Mucosa of descending colon (tissue), 3 donors: ENCODE measurements at regions not wholly inside any gene's neighbourhood (a gene's known extent, or its start where the extent isn't known, plus 50 kb on each side); places are given as distances from the start of the nearest gene placed in this dataset.

Experiments
- ATAC-seq: fragments of 200-7000 bp; cut with Tn5 transposase; one replicate; pipeline ENCODE4 v1.9.1; 2020; ENCODE audit warnings: mild to moderate bottlenecking, moderate library complexity
- DNase-seq, 3 donors: peaks; one replicate each; pipeline ENCODE4 v3.0.0-alpha.2; 2020
- H3K36me3 ChIP-seq: fragments of 200-600 bp; one replicate; pipeline ENCODE4 v1.8.0; 2021; ENCODE audit warnings: low read depth, mild to moderate bottlenecking
- H3K4me1 ChIP-seq: fragments of 200-600 bp; one replicate; pipeline ENCODE4 v1.8.0; 2021; ENCODE audit warnings: low read depth, mild to moderate bottlenecking
- H3K4me3 ChIP-seq: fragments of 200-600 bp; one replicate; pipeline ENCODE4 v1.8.0; 2021; ENCODE audit warnings: mild to moderate bottlenecking
- H3K9me3 ChIP-seq: fragments of 200-600 bp; one replicate; pipeline ENCODE4 v1.8.0; 2021; ENCODE audit warnings: mild to moderate bottlenecking
- intact Hi-C, 2 donors: fragments of 100-400 bp; cut with DNase I in 1 of 2; cut with micrococcal nuclease in 1 of 2; formaldehyde crosslinking; loops; one replicate each; pipeline versions ENCODE4 v1.11.0 to v1.11.1; 2022; cut with DNase I, micrococcal nuclease
- TF ChIP-seq, protein P1 (sequence below): fragments of 200-600 bp; IDR thresholded peaks from one replicate; pipeline ENCODE4 v1.8.0; 2022; ENCODE audit warnings: antibody characterized with exemption, mild to moderate bottlenecking
- donor health status: DM: no; HTN: no; CAD: no; lungs with moderate emphysema.
- donor health status: DM: no; HTN: no; CAD: no.
- donor health status: DM: no; HTN: yes; CAD: no.

DNA sequence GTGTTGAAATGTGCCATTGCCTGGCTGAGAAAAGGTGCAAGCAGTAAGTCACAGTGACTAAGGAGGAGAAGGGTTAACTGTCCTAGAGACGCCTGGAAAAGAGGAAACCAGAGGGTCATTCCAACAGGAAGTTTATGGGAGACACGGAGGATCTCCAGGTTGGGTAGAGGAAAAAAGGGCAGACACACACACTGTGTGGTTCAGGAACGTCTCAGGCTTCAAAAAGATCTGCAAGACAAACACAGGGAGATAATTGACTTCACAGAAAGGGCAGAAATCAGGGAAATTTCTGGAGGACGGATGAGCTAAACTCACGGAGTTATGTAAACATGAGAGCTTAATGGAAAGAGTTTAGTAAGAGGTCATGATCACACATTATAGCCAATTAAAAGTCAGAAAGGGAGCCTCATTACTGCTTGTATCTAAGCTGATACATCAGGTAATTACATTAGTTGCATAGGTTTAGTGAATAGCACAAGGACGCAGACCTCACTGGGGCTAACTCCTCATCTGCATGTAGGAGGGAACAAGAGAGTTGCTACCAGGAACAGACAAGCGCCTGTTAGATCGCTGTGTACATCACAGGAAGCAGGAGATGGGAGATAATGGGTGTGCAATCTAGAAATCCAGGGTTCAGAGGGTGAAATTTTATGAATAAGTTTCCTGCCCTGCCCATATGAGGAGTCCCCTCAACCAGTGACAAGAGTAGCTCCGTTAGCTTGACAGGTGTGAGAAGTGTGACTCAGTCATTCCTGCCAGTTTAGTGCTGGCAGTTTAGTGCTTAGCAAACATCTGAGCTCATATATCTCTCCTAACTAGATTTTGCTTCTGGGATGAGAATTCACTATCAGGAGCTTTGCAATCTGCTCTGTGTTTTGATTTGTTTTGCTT, 96.6 kb upstream of the TNR start:
- no peaks in the 10 kb centered on the region for H3K9me3 ChIP-seq
- TF ChIP-seq, protein P1, sequence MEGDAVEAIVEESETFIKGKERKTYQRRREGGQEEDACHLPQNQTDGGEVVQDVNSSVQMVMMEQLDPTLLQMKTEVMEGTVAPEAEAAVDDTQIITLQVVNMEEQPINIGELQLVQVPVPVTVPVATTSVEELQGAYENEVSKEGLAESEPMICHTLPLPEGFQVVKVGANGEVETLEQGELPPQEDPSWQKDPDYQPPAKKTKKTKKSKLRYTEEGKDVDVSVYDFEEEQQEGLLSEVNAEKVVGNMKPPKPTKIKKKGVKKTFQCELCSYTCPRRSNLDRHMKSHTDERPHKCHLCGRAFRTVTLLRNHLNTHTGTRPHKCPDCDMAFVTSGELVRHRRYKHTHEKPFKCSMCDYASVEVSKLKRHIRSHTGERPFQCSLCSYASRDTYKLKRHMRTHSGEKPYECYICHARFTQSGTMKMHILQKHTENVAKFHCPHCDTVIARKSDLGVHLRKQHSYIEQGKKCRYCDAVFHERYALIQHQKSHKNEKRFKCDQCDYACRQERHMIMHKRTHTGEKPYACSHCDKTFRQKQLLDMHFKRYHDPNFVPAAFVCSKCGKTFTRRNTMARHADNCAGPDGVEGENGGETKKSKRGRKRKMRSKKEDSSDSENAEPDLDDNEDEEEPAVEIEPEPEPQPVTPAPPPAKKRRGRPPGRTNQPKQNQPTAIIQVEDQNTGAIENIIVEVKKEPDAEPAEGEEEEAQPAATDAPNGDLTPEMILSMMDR, result no peak
- no peaks in the 10 kb centered on the region for H3K36me3 ChIP-seq
- H3K4me1 ChIP-seq, result peaks cover 21% of the 10 kb centered on the region
- peak in 1 of 3 donors; percentile 50 for DNase-seq
- H3K4me3 ChIP-seq, result no peak overlapping the region
- ATAC-seq, result peak; percentile 97
- intact Hi-C loops, result no loop called here

DNA sequence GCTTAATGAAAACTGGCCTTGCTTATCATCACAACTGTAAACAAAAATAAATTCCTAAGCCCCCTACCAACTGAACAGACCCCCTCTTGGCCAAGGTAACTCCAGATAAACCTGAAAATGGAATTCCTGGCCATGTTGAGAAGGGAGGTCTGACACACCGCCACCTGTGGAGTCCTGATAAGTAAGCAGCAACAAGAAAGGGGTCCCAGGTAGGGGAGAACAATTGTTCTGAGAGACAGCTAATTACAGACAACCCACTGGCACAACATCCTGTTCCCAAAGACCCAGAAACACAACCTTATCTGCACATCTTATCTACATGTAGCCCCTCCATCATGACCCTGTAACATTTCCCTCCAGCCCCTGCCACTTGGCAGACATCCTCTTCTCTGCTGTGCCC, 91.2 kb upstream of the TNR start:
- ATAC-seq, result no peak
- TF ChIP-seq, protein P1, result no peak
- H3K4me1 ChIP-seq, result peaks cover 3% of the 10 kb centered on the region
- DNase-seq, result no peak
- H3K9me3 ChIP-seq, result no peaks in the 10 kb centered on the region
- H3K4me3 ChIP-seq, result no peak overlapping the region
- intact Hi-C loops, result no loop called here
- no peaks in the 10 kb centered on the region for H3K36me3 ChIP-seq

DNA sequence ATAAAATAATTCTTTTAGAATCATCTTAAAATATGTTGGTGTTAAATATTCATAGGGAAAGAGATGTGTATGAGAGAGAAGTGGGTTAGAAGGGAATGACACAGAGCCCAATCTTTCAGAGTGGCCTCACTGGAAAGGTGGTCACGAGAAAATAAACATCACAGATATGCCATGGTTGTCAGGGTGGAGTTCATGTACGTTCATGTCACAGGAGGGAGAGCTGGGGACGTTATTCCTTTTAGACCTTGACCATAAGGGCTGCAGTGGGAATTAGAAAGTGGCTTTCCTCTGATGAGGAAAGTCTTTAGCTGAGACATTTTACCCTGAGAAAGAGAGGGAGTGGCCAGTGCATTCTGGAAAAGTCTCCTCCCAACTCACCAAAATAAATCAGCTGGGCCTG, 90.6 kb upstream of the TNR start:
- H3K9me3 ChIP-seq, result no peaks in the 10 kb centered on the region
- H3K4me3 ChIP-seq, result no peak overlapping the region
- H3K4me1 ChIP-seq, result no peaks in the 10 kb centered on the region
- ATAC-seq, result no peak
- intact Hi-C loops, result no loop called here
- DNase-seq, result no peak
- TF ChIP-seq, protein P1, result no peak
- H3K36me3 ChIP-seq, result no peaks in the 10 kb centered on the region

- no peak overlapping the region for H3K4me3 ChIP-seq
- H3K4me1 ChIP-seq, result no peaks in the 10 kb centered on the region
- ATAC-seq, result no peak
Observed at GRCh38 chr1:175833502-175833901, 90.1 kb upstream of the TNR start.

DNA sequence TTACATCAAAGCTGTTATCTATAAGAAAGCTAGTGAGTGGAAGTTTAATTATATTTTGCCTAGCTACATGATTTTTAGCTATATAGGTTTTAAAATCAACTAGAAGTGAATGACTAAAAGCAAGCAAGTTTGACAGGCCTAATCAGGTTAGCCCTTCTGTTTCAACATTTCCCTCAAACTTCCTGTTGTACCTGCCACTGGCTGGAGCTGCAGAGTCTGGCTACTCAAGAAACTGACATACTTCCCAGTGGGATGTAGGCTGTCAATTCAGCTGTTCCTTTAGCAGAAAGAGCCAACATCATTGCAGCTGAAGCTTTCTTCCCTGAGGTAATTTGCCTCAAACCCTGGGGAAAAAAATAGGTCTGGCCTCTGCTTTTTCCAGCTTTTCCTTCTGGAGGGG, 87.1 kb upstream of the TNR start:
- Histone ChIP-seq H3K9me3 (no peaks in the 10 kb centered on the region), H3K4me1 (no peaks in the 10 kb centered on the region), H3K4me3 (no peak overlapping the region), H3K36me3 (no peaks in the 10 kb centered on the region)
- intact Hi-C loops, result no loop called here
- peak; percentile 44 for ATAC-seq
- TF ChIP-seq, protein P1, result no peak
- DNase-seq, result no peak

More at GRCh38 chr1:175833502-175833901, 90.1 kb upstream of the TNR start:
- intact Hi-C loops, result no loop called here
- Histone ChIP-seq H3K9me3 (no peaks in the 10 kb centered on the region), H3K36me3 (no peaks in the 10 kb centered on the region)
- no peak for DNase-seq
- TF ChIP-seq, protein P1, result no peak
